Esophagus squamous epithelium (tissue), 5 donors: ENCODE measurements at regions not wholly inside any gene's neighbourhood (a gene's known extent, or its start where the extent isn't known, plus 50 kb on each side); places are given as distances from the start of the nearest gene placed in this dataset.

Experiments used
- DNase-seq: peaks from one replicate; lab custom pipeline; 2025; lab: John Stamatoyannopoulos, UW
- H3K27ac ChIP-seq, 4 donors: fragments of 200-600 bp; sonication (generic); one replicate each; pipeline ENCODE4 v1.5.1; 2016 to 2019; ENCODE audit warnings: mild to moderate bottlenecking in 1 of 4
- H3K27me3 ChIP-seq, 4 donors: fragments of 200-600 bp; sonication (generic); 1 replicate in 3 of 4; 2 replicates in 1 of 4; pipeline versions ENCODE4 v1.5.1 to v1.6.0; 2017 to 2021; ENCODE audit warnings: antibody characterized with exemption in 1 of 4
- H3K36me3 ChIP-seq, 3 donors: fragments of 200-600 bp; sonication (generic); one replicate each; pipeline ENCODE4 v1.5.1; 2016 to 2019
- H3K4me1 ChIP-seq, 3 donors: fragments of 200-600 bp; sonication (generic); one replicate each; pipeline ENCODE4 v1.5.1; 2017 to 2019
- H3K4me3 ChIP-seq, 4 donors: fragments of 200-600 bp; sonication (generic); 1 replicate in 3 of 4; 2 replicates in 1 of 4; pipeline ENCODE4 v1.5.1; 2016 to 2019; ENCODE audit warnings: mild to moderate bottlenecking in 2 of 4, moderate library complexity in 1 of 4
- H3K9me3 ChIP-seq, 3 donors: fragments of 200-600 bp; sonication (generic); one replicate each; pipeline ENCODE4 v1.5.1; 2016 to 2019
- CTCF ChIP-seq, 6 experiments: fragments of 450-650 bp in 4 of 6; fragments of 200-600 bp in 2 of 6; sonication (generic) in 2 of 6; IDR thresholded peaks; one replicate each; pipeline ENCODE4 v1.5.1; 2016 to 2019; ENCODE audit warnings: antibody characterized with exemption in 6 of 6, mild to moderate bottlenecking in 4 of 6, moderate library complexity in 4 of 6
- POLR2A ChIP-seq, 4 donors: fragments of 450-650 bp; IDR thresholded peaks; one replicate each; pipeline ENCODE4 v1.6.1; 2017; ENCODE audit warnings: antibody characterized with exemption in 4 of 4, mild to moderate bottlenecking in 4 of 4, moderate library complexity in 3 of 4
- WGBS, 2 donors: methylation state at CpG; one replicate each; pipeline ENCODE4 v1.1.5; 2018; 5-methylcytosine and 5-hydroxymethylcytosine counted together
- intact Hi-C: fragments of 100-400 bp; cut with DNase I; formaldehyde crosslinking; loops from one replicate; pipeline ENCODE4 v1.15.0; 2022
- donor health status: DM: yes; HTN: yes; CAD: no.

- peaks cover 0 to 3% (median 0%) of the 10 kb centered on the region in 4 donors for H3K27me3 ChIP-seq
- WGBS, 2 donors = 82 to 87% methylated on average over 3 to 4 of the region's 7 CpGs
- intact Hi-C loops = no loop called here
Observed at GRCh38 chr19:33963514-33963913, 166.8 kb downstream of the KCTD15 start.

GRCh38 chr19:33971073-33971472 is 174.4 kb downstream of the KCTD15 start:
- intact Hi-C loops = no loop called here
- no peak for DNase-seq

More at GRCh38 chr19:33963514-33963913, 166.8 kb downstream of the KCTD15 start:
- Histone ChIP-seq H3K4me3 (no peak overlapping the region), H3K36me3 (no peaks in the 10 kb centered on the region), H3K9me3 (peaks cover 0 to 6% (median 0%) of the 10 kb centered on the region in 3 donors), H3K4me1 (no peaks in the 10 kb centered on the region), H3K27ac (no peak overlapping the region)
- no peak for TF ChIP-seq CTCF (IDR thresholded peaks at IDR 0.05)
- TF ChIP-seq POLR2A (IDR thresholded peaks at IDR 0.05) = no peak
- DNase-seq = no peak

GRCh38 chr19:33977756-33978685 is 181.4 kb downstream of the KCTD15 start:
- Histone ChIP-seq H3K9me3 (no peaks in the 10 kb centered on the region), H3K36me3 (no peaks in the 10 kb centered on the region), H3K4me3 (no peak overlapping the region), H3K27me3 (peaks cover 0 to 28% (median 0%) of the 10 kb centered on the region in 4 donors), H3K27ac (no peak overlapping the region), H3K4me1 (no peaks in the 10 kb centered on the region)
- intact Hi-C loops = no loop called here
- DNase-seq = no peak
- WGBS, 2 donors = 63 to 92% methylated on average over 2 to 4 of the region's 4 CpGs
- TF ChIP-seq CTCF (IDR thresholded peaks at IDR 0.05) (no peak), POLR2A (IDR thresholded peaks at IDR 0.05) (no peak)

More at GRCh38 chr19:33971073-33971472, 174.4 kb downstream of the KCTD15 start:
- Histone ChIP-seq H3K9me3 (peaks cover 0 to 18% (median 14%) of the 10 kb centered on the region in 3 donors), H3K4me3 (no peak overlapping the region), H3K27me3 (peaks cover 0 to 4% (median 0%) of the 10 kb centered on the region in 4 donors), H3K4me1 (no peaks in the 10 kb centered on the region), H3K36me3 (no peaks in the 10 kb centered on the region), H3K27ac (no peak overlapping the region)
- TF ChIP-seq POLR2A (IDR thresholded peaks at IDR 0.05) (no peak), CTCF (IDR thresholded peaks at IDR 0.05) (no peak)
- WGBS, 2 donors = 31 to 33% methylated on average over 1 of the region's 1 CpG

GRCh38 chr19:33982706-33983105 is 186.0 kb downstream of the KCTD15 start:
- DNase-seq = no peak
- Histone ChIP-seq H3K4me1 (no peaks in the 10 kb centered on the region), H3K36me3 (no peaks in the 10 kb centered on the region), H3K4me3 (no peak overlapping the region), H3K27me3 (peaks cover 0 to 43% (median 0%) of the 10 kb centered on the region in 4 donors), H3K9me3 (peaks cover 0 to 7% (median 3%) of the 10 kb centered on the region in 3 donors), H3K27ac (no peak overlapping the region)
- TF ChIP-seq CTCF (IDR thresholded peaks at IDR 0.05) (no peak), POLR2A (IDR thresholded peaks at IDR 0.05) (no peak)
- intact Hi-C loops = no loop called here

GRCh38 chr19:33988601-33989000 is 183.7 kb upstream of the LSM14A start:
- Histone ChIP-seq H3K27me3 (peaks cover 0 to 22% (median 0%) of the 10 kb centered on the region in 4 donors), H3K4me3 (no peak overlapping the region), H3K9me3 (peaks cover 0 to 24% (median 11%) of the 10 kb centered on the region in 3 donors), H3K36me3 (no peaks in the 10 kb centered on the region), H3K4me1 (no peaks in the 10 kb centered on the region), H3K27ac (no peak overlapping the region)
- DNase-seq = no peak
- intact Hi-C loops = no loop called here
- WGBS, 2 donors = 63 to 67% methylated on average over 3 of the region's 3 CpGs
- no peak for TF ChIP-seq POLR2A (IDR thresholded peaks at IDR 0.05)
- TF ChIP-seq CTCF (IDR thresholded peaks at IDR 0.05) = no peak
